ENCODE measurements at regions not wholly inside any gene's neighbourhood (a gene's known extent, or its start where the extent isn't known, plus 50 kb on each side); places are given as distances from the start of the nearest gene placed in this dataset.

GRCh38 chr12:83817730-83818129 is 1094.9 kb downstream of the SLC6A15 start:
- no peaks in the 10 kb centered on the region for H3K9me3 ChIP-seq (ENCODE audit: low read length)
- H2AFZ ChIP-seq (ENCODE audit: low read depth, low read length): no peak overlapping the region
- no peak overlapping the region for H3K4me3 ChIP-seq (ENCODE audit: low read length)
- no peaks in the 10 kb centered on the region for H3K4me1 ChIP-seq (ENCODE audit: insufficient read depth, low read length)
- no peaks in the 10 kb centered on the region for H3K27me3 ChIP-seq (ENCODE audit: insufficient read depth, low read length)
- no peaks in the 10 kb centered on the region for H3K36me3 ChIP-seq (ENCODE audit: insufficient read depth, low read length)

- Histone ChIP-seq H3K4me1 (ENCODE audit: insufficient read depth, low read length) (no peaks in the 10 kb centered on the region), H3K36me3 (ENCODE audit: insufficient read depth, low read length) (no peaks in the 10 kb centered on the region), H3K9me3 (ENCODE audit: low read length) (no peaks in the 10 kb centered on the region), H3K4me3 (ENCODE audit: low read length) (no peak overlapping the region), H3K27me3 (ENCODE audit: insufficient read depth, low read length) (no peaks in the 10 kb centered on the region), H2AFZ (ENCODE audit: low read depth, low read length) (no peak overlapping the region)
These were observed 1104.0 kb downstream of the SLC6A15 start for GRCh38 chr12:83808591-83808990.

GRCh38 chr12:83807871-83808270 is 1104.7 kb downstream of the SLC6A15 start:
- H3K36me3 ChIP-seq (ENCODE audit: insufficient read depth, low read length): no peaks in the 10 kb centered on the region
- no peak overlapping the region for H3K4me3 ChIP-seq (ENCODE audit: low read length)
- no peak overlapping the region for H2AFZ ChIP-seq (ENCODE audit: low read depth, low read length)
- no peaks in the 10 kb centered on the region for H3K4me1 ChIP-seq (ENCODE audit: insufficient read depth, low read length)
- no peaks in the 10 kb centered on the region for H3K9me3 ChIP-seq (ENCODE audit: low read length)
- H3K27me3 ChIP-seq (ENCODE audit: insufficient read depth, low read length): no peaks in the 10 kb centered on the region

GRCh38 chr12:83805873-83806272 is 1106.7 kb downstream of the SLC6A15 start:
- no peaks in the 10 kb centered on the region for H3K4me1 ChIP-seq (ENCODE audit: insufficient read depth, low read length)
- no peaks in the 10 kb centered on the region for H3K36me3 ChIP-seq (ENCODE audit: insufficient read depth, low read length)
- H3K27me3 ChIP-seq (ENCODE audit: insufficient read depth, low read length): no peaks in the 10 kb centered on the region
- no peaks in the 10 kb centered on the region for H3K9me3 ChIP-seq (ENCODE audit: low read length)
- no peak overlapping the region for H2AFZ ChIP-seq (ENCODE audit: low read depth, low read length)
- no peak overlapping the region for H3K4me3 ChIP-seq (ENCODE audit: low read length)

GRCh38 chr12:83805156-83805772 is 1107.3 kb downstream of the SLC6A15 start:
- Histone ChIP-seq H3K36me3 (ENCODE audit: insufficient read depth, low read length) (no peaks in the 10 kb centered on the region), H2AFZ (ENCODE audit: low read depth, low read length) (no peak overlapping the region), H3K27me3 (ENCODE audit: insufficient read depth, low read length) (no peaks in the 10 kb centered on the region), H3K4me3 (ENCODE audit: low read length) (no peak overlapping the region), H3K9me3 (ENCODE audit: low read length) (no peaks in the 10 kb centered on the region), H3K4me1 (ENCODE audit: insufficient read depth, low read length) (no peaks in the 10 kb centered on the region)

GRCh38 chr12:83801972-83802371 is 1110.6 kb downstream of the SLC6A15 start:
- H3K36me3 ChIP-seq (ENCODE audit: insufficient read depth, low read length): no peaks in the 10 kb centered on the region
- H2AFZ ChIP-seq (ENCODE audit: low read depth, low read length): no peak overlapping the region
- no peak overlapping the region for H3K4me3 ChIP-seq (ENCODE audit: low read length)
- no peaks in the 10 kb centered on the region for H3K27me3 ChIP-seq (ENCODE audit: insufficient read depth, low read length)
- no peaks in the 10 kb centered on the region for H3K4me1 ChIP-seq (ENCODE audit: insufficient read depth, low read length)
- no peaks in the 10 kb centered on the region for H3K9me3 ChIP-seq (ENCODE audit: low read length)

- Histone ChIP-seq H3K4me1 (ENCODE audit: insufficient read depth, low read length) (no peaks in the 10 kb centered on the region), H3K9me3 (ENCODE audit: low read length) (no peaks in the 10 kb centered on the region), H3K27me3 (ENCODE audit: insufficient read depth, low read length) (no peaks in the 10 kb centered on the region), H3K4me3 (ENCODE audit: low read length) (no peak overlapping the region), H2AFZ (ENCODE audit: low read depth, low read length) (no peak overlapping the region), H3K36me3 (ENCODE audit: insufficient read depth, low read length) (no peaks in the 10 kb centered on the region)
These were observed 1112.6 kb downstream of the SLC6A15 start for GRCh38 chr12:83800022-83800421.

GRCh38 chr12:83796531-83796930 is 1109.8 kb downstream of the TMTC2 start:
- Histone ChIP-seq H3K4me1 (ENCODE audit: insufficient read depth, low read length) (no peaks in the 10 kb centered on the region), H3K27me3 (ENCODE audit: insufficient read depth, low read length) (no peaks in the 10 kb centered on the region)

GRCh38 chr12:83793616-83794015 is 1106.9 kb downstream of the TMTC2 start:
- no peak overlapping the region for H3K4me3 ChIP-seq (ENCODE audit: low read length)
- no peak overlapping the region for H2AFZ ChIP-seq (ENCODE audit: low read depth, low read length)
- no peaks in the 10 kb centered on the region for H3K9me3 ChIP-seq (ENCODE audit: low read length)
- no peaks in the 10 kb centered on the region for H3K36me3 ChIP-seq (ENCODE audit: insufficient read depth, low read length)
- H3K27me3 ChIP-seq (ENCODE audit: insufficient read depth, low read length): no peaks in the 10 kb centered on the region
- no peaks in the 10 kb centered on the region for H3K4me1 ChIP-seq (ENCODE audit: insufficient read depth, low read length)

More at GRCh38 chr12:83796531-83796930, 1109.8 kb downstream of the TMTC2 start:
- H3K36me3 ChIP-seq (ENCODE audit: insufficient read depth, low read length): no peaks in the 10 kb centered on the region
- no peak overlapping the region for H3K4me3 ChIP-seq (ENCODE audit: low read length)
- H2AFZ ChIP-seq (ENCODE audit: low read depth, low read length): no peak overlapping the region
- H3K9me3 ChIP-seq (ENCODE audit: low read length): no peaks in the 10 kb centered on the region

GRCh38 chr12:83784298-83784890 is 1097.7 kb downstream of the TMTC2 start:
- Histone ChIP-seq H2AFZ (ENCODE audit: low read depth, low read length) (no peak overlapping the region), H3K9me3 (ENCODE audit: low read length) (no peaks in the 10 kb centered on the region), H3K27me3 (ENCODE audit: insufficient read depth, low read length) (no peaks in the 10 kb centered on the region), H3K4me1 (ENCODE audit: insufficient read depth, low read length) (no peaks in the 10 kb centered on the region), H3K36me3 (ENCODE audit: insufficient read depth, low read length) (no peaks in the 10 kb centered on the region), H3K4me3 (ENCODE audit: low read length) (no peak overlapping the region)

GRCh38 chr12:83779526-83779925 is 1092.8 kb downstream of the TMTC2 start:
- H3K4me3 ChIP-seq (ENCODE audit: low read length): no peak overlapping the region
- H2AFZ ChIP-seq (ENCODE audit: low read depth, low read length): no peak overlapping the region
- no peaks in the 10 kb centered on the region for H3K4me1 ChIP-seq (ENCODE audit: insufficient read depth, low read length)
- H3K9me3 ChIP-seq (ENCODE audit: low read length): no peaks in the 10 kb centered on the region
- H3K27me3 ChIP-seq (ENCODE audit: insufficient read depth, low read length): no peaks in the 10 kb centered on the region
- no peaks in the 10 kb centered on the region for H3K36me3 ChIP-seq (ENCODE audit: insufficient read depth, low read length)

- no peaks in the 10 kb centered on the region for H3K36me3 ChIP-seq (ENCODE audit: insufficient read depth, low read length)
- H3K9me3 ChIP-seq (ENCODE audit: low read length): no peaks in the 10 kb centered on the region
- no peak overlapping the region for H3K4me3 ChIP-seq (ENCODE audit: low read length)
- no peaks in the 10 kb centered on the region for H3K4me1 ChIP-seq (ENCODE audit: insufficient read depth, low read length)
- H3K27me3 ChIP-seq (ENCODE audit: insufficient read depth, low read length): no peaks in the 10 kb centered on the region
- no peak overlapping the region for H2AFZ ChIP-seq (ENCODE audit: low read depth, low read length)
These were observed 1082.4 kb downstream of the TMTC2 start for GRCh38 chr12:83769151-83769550.

- no peaks in the 10 kb centered on the region for H3K4me1 ChIP-seq (ENCODE audit: insufficient read depth, low read length)
- H3K27me3 ChIP-seq (ENCODE audit: insufficient read depth, low read length): no peaks in the 10 kb centered on the region
- no peaks in the 10 kb centered on the region for H3K36me3 ChIP-seq (ENCODE audit: insufficient read depth, low read length)
- no peaks in the 10 kb centered on the region for H3K9me3 ChIP-seq (ENCODE audit: low read length)
- H2AFZ ChIP-seq (ENCODE audit: low read depth, low read length): no peak overlapping the region
- H3K4me3 ChIP-seq (ENCODE audit: low read length): no peak overlapping the region
These were observed 1081.0 kb downstream of the TMTC2 start for GRCh38 chr12:83767723-83768122.

- Histone ChIP-seq H2AFZ (ENCODE audit: low read depth, low read length) (no peak overlapping the region), H3K36me3 (ENCODE audit: insufficient read depth, low read length) (no peaks in the 10 kb centered on the region), H3K4me3 (ENCODE audit: low read length) (no peak overlapping the region), H3K27me3 (ENCODE audit: insufficient read depth, low read length) (no peaks in the 10 kb centered on the region), H3K9me3 (ENCODE audit: low read length) (peaks cover 4% of the 10 kb centered on the region), H3K4me1 (ENCODE audit: insufficient read depth, low read length) (no peaks in the 10 kb centered on the region)
These were observed 1076.7 kb downstream of the TMTC2 start for GRCh38 chr12:83763425-83763824.

Data from neuron (in vitro differentiated cells).